ENCODE measurements at regions not wholly inside any gene's neighbourhood (a gene's known extent, or its start where the extent isn't known, plus 50 kb on each side); places are given as distances from the start of the nearest gene placed in this dataset.

DNA sequence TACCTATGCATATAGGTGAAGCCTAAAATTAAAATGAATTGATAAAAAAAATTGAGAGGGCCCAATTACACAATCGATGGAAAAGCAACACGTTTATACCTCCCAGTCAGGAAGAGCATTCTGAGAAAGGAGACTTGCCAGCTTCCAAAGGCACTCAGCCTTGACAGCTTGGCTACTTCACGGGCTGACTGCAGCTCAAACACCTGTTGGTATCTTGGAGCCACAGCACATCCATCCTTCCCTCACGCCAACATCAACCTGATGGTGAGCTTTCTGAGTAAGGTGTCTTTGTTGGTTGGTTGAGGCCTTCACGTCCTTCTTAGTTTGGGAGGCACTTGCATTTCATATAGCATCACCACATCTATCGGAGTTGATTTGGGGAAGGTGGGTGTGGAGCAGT is 598.9 kb upstream of the DIPK2B start:
- Histone ChIP-seq H3K36me3 (ENCODE audit: control insufficient read depth in 2 of 2, extremely low read depth in 1 of 2, insufficient read depth in 2 of 2, low read length in 2 of 2) (no peaks in the 10 kb centered on the region), H3K4me3 (replicated peaks in 1 of 3; ENCODE audit: insufficient read depth in 1 of 3, low read depth in 1 of 3, low read length in 3 of 3) (no peak overlapping the region), H3K9me3 (replicated peaks; ENCODE audit: control insufficient read depth, insufficient read depth, low read length) (no peaks in the 10 kb centered on the region), H3K27me3 (ENCODE audit: control insufficient read depth in 2 of 2, insufficient read depth in 2 of 2, low read length in 2 of 2) (no peaks in the 10 kb centered on the region), H3K27ac (ENCODE audit: insufficient read depth, low read depth, low read length) (no peak overlapping the region), H3K4me2 (ENCODE audit: insufficient read depth, low read length) (no peak overlapping the region), H3K4me1 (ENCODE audit: control insufficient read depth, extremely low read depth, insufficient read depth, low read length) (peaks cover 24% of the 10 kb centered on the region), H4K20me1 (replicated peaks; ENCODE audit: control insufficient read depth, extremely low read depth, insufficient read depth, low read length) (no peaks in the 10 kb centered on the region), H3K9ac (replicated peaks; ENCODE audit: extremely low read depth, insufficient read depth, low read length) (no peak overlapping the region), H3K79me2 (ENCODE audit: control insufficient read depth, insufficient read depth, low read length) (peaks cover 43% of the 10 kb centered on the region), H2AFZ (ENCODE audit: low read depth, low read length) (no peak overlapping the region), H3K9me1 (replicated peaks; ENCODE audit: control insufficient read depth, extremely low read depth, insufficient read depth, low read length) (no peaks in the 10 kb centered on the region)
- TF ChIP-seq FOS (IDR thresholded peaks at IDR 0.05; ENCODE audit: borderline replicate concordance, insufficient read depth, low read length) (no peak), JUN (IDR thresholded peaks at IDR 0.05; ENCODE audit: borderline replicate concordance, insufficient read depth, insufficient read length, low read depth) (no peak), EZH2 (IDR thresholded peaks at IDR 0.05; ENCODE audit: borderline replicate concordance, low read depth, low read length, severe bottlenecking) (no peak), GATA2 (IDR thresholded peaks at IDR 0.05; ENCODE audit: insufficient read depth, insufficient read length, low read depth, low read length) (no peak), POLR2A (IDR thresholded peaks at IDR 0.05; ENCODE audit: low read depth, low read length) (no peak), MYC (IDR thresholded peaks at IDR 0.05; ENCODE audit: low read depth, low read length) (no peak), POLR2AphosphoS5 (IDR thresholded peaks at IDR 0.05; ENCODE audit: insufficient read depth, low read depth, low read length) (no peak)
- TF ChIP-seq, protein P1, sequence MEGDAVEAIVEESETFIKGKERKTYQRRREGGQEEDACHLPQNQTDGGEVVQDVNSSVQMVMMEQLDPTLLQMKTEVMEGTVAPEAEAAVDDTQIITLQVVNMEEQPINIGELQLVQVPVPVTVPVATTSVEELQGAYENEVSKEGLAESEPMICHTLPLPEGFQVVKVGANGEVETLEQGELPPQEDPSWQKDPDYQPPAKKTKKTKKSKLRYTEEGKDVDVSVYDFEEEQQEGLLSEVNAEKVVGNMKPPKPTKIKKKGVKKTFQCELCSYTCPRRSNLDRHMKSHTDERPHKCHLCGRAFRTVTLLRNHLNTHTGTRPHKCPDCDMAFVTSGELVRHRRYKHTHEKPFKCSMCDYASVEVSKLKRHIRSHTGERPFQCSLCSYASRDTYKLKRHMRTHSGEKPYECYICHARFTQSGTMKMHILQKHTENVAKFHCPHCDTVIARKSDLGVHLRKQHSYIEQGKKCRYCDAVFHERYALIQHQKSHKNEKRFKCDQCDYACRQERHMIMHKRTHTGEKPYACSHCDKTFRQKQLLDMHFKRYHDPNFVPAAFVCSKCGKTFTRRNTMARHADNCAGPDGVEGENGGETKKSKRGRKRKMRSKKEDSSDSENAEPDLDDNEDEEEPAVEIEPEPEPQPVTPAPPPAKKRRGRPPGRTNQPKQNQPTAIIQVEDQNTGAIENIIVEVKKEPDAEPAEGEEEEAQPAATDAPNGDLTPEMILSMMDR (IDR thresholded peaks at IDR 0.05; ENCODE audit: extremely low read depth in 1 of 2, insufficient read depth in 1 of 2, low read depth in 1 of 2, low read length in 2 of 2): no peak
- TF ChIP-seq, protein P2, sequence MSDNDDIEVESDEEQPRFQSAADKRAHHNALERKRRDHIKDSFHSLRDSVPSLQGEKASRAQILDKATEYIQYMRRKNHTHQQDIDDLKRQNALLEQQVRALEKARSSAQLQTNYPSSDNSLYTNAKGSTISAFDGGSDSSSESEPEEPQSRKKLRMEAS (IDR thresholded peaks at IDR 0.05; ENCODE audit: insufficient read depth, insufficient read length): no peak
- no peak for FAIRE-seq
- dilution Hi-C loops (cut with MboI; ENCODE audit: extremely low pct_ligation_motif_present, low sequenced_read_pairs): no loop called here
- CTCF ChIA-PET: no interaction called here
- intact Hi-C loops (cut with micrococcal nuclease): loop anchor here (5.0 kb wide), 1 partner anchor 912 kb away; no protein-coding TSS in a partner anchor
- no TSS peak for BruUV-seq (replicated peaks)
- POLR2A ChIA-PET: no interaction called here
- DNase-seq (ENCODE audit: low read depth, low spot score): no peak
